ENCODE measurements at regions not wholly inside any gene's neighbourhood (a gene's known extent, or its start where the extent isn't known, plus 50 kb on each side); places are given as distances from the start of the nearest gene placed in this dataset.

GRCh38 chr6:27812078-27812804, 100.0 kb downstream of the OR2B2 start:
- TF ChIP-seq CTCF (IDR thresholded peaks at IDR 0.05; ENCODE audit: low read length) = no peak
- TF ChIP-seq EZH2phosphoT487 (IDR thresholded peaks at IDR 0.05; ENCODE audit: low read length) = no peak
- TF ChIP-seq EZH2 (optimal IDR thresholded peaks at IDR 0.05; ENCODE audit: low read depth, low read length) = no peak
